B cell (primary cell): ENCODE measurements at regions not wholly inside any gene's neighbourhood (a gene's known extent, or its start where the extent isn't known, plus 50 kb on each side); places are given as distances from the start of the nearest gene placed in this dataset.

Source experiments
- CTCF ChIP-seq: fragments of 200-600 bp; IDR thresholded peaks from one replicate; pipeline ENCODE4 v1.8.0; 2022; ENCODE audit warnings: antibody characterized with exemption, mild to moderate bottlenecking
- EZH2 ChIP-seq: IDR thresholded peaks from 2 replicates; pipeline ENCODE4 v1.6.1; 2012; ENCODE audit warnings: borderline replicate concordance, low read depth, mild to moderate bottlenecking, moderate library complexity, low read length; ENCODE audit not compliant: insufficient read depth, poor library complexity, severe bottlenecking

DNA sequence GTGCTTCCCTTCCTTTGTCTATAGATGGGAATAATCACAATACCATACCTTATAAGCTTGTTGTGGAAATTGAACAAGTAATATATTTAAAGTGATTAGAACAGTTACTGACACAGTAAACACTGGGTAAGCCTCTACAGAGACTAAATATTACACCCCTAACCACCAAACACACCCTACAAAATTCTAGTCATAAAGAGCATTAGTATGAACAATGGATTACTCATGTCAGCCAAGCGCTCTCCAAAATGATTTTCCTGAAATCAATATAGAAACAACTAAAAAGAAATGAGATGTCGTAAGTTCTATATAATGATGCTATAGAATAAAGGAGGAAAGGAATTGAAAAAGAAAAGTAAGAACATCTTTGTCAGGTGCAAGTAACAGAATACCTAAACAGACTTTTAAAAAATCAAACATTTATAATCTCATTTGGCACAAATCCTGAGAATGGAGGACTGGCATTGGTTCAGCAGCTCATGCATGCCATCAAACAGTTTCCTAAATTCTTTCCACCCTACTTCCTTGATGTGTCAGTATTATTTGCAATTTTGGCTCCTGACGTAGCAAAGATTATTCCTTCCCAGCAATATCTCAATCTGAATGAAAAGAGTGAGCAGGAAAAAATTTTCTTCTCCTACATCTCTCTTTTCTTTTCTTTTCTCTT is 118.0 kb downstream of the SINHCAF start:
- no peak for TF ChIP-seq EZH2
- TF ChIP-seq CTCF = no peak
